Testis (tissue), 2 donors: ENCODE measurements at regions not wholly inside any gene's neighbourhood (a gene's known extent, or its start where the extent isn't known, plus 50 kb on each side); places are given as distances from the start of the nearest gene placed in this dataset.
"Not testable (repeated sequence)": the region's sequence is repeated elsewhere in the genome, so short reads cannot be mapped to it uniquely, and the experiment has no call there.

Experiments
- DNase-seq: peaks from one replicate; pipeline ENCODE4 v3.0.0-alpha.2; 2019
- H3K27ac ChIP-seq, 2 donors: fragments of 200-600 bp; sonication (generic); one replicate each; pipeline ENCODE4 v1.5.1; 2019
- H3K27me3 ChIP-seq: fragments of 200-600 bp; sonication (generic); one replicate; pipeline ENCODE4 v1.5.1; 2019
- H3K36me3 ChIP-seq: fragments of 200-600 bp; sonication (generic); one replicate; pipeline ENCODE4 v1.5.1; 2017; ENCODE audit warnings: low read depth; ENCODE audit errors: missing control alignments
- H3K4me1 ChIP-seq: fragments of 200-600 bp; sonication (generic); one replicate; pipeline ENCODE4 v1.5.1; 2019
- H3K4me3 ChIP-seq, 2 donors: fragments of 200-600 bp; sonication (generic); one replicate each; pipeline ENCODE4 v1.5.1; 2017 to 2019
- H3K9me3 ChIP-seq: fragments of 200-600 bp; sonication (generic); one replicate; pipeline ENCODE4 v1.5.1; 2017
- CTCF ChIP-seq, 3 experiments: fragments of 450-650 bp in 2 of 3; fragments of 200-600 bp in 1 of 3; sonication (generic) in 1 of 3; IDR thresholded peaks; one replicate each; pipeline ENCODE4 v1.5.1; 2016 to 2019; ENCODE audit warnings: antibody characterized with exemption in 3 of 3, mild to moderate bottlenecking in 2 of 3, moderate library complexity in 1 of 3
- POLR2A ChIP-seq: fragments of 450-650 bp; IDR thresholded peaks from one replicate; pipeline ENCODE4 v1.6.1; 2017; ENCODE audit warnings: antibody characterized with exemption, mild to moderate bottlenecking, moderate library complexity
- WGBS, 2 donors: methylation state at CpG; one replicate each; pipeline ENCODE4 v1.1.5; 2018; 5-methylcytosine and 5-hydroxymethylcytosine counted together
- intact Hi-C: fragments of 100-400 bp; cut with DNase I; formaldehyde crosslinking; loops from one replicate; pipeline ENCODE4 v1.15.1; 2023; ENCODE audit warnings: low total_unique reads

GRCh38 chr3:5053021-5053831, 68.9 kb upstream of the ARL8B start:
- Histone ChIP-seq H3K4me3 (no peak overlapping the region), H3K9me3 (no peaks in the 10 kb centered on the region), H3K36me3 (no peaks in the 10 kb centered on the region), H3K27me3 (no peaks in the 10 kb centered on the region), H3K4me1 (no peaks in the 10 kb centered on the region), H3K27ac (no peak overlapping the region)
- TF ChIP-seq POLR2A (no peak), CTCF (IDR thresholded peaks at IDR 0.05) (no peak)
- intact Hi-C loops, result no loop called here
- no peak for DNase-seq
- 81% methylated on average over 7 of the region's 7 CpGs for WGBS, 2 donors

- TF ChIP-seq CTCF (IDR thresholded peaks at IDR 0.05) (no peak), POLR2A (no peak)
- Histone ChIP-seq H3K9me3 (no peaks in the 10 kb centered on the region), H3K4me1 (no peaks in the 10 kb centered on the region), H3K27ac (no peak overlapping the region), H3K4me3 (no peak overlapping the region), H3K36me3 (no peaks in the 10 kb centered on the region), H3K27me3 (no peaks in the 10 kb centered on the region)
- no peak for DNase-seq
- WGBS, 2 donors, result 65 to 75% methylated on average over 4 of the region's 4 CpGs
- intact Hi-C loops, result no loop called here
These were observed 68.0 kb upstream of the ARL8B start for GRCh38 chr3:5054098-5054497.

- H3K36me3 ChIP-seq, DNase-seq, H3K27ac ChIP-seq, H3K27me3 ChIP-seq, H3K4me1 ChIP-seq, H3K4me3 ChIP-seq, intact Hi-C loops, H3K9me3 ChIP-seq: not testable (repeated sequence)
- WGBS, 2 donors, result 67 to 69% methylated on average over 6 of the region's 6 CpGs
These were observed 67.5 kb upstream of the ARL8B start for GRCh38 chr3:5054579-5054978.

- Histone ChIP-seq H3K9me3 (no peaks in the 10 kb centered on the region), H3K4me1 (no peaks in the 10 kb centered on the region), H3K27ac (no peak overlapping the region), H3K4me3 (no peak overlapping the region), H3K27me3 (no peaks in the 10 kb centered on the region), H3K36me3 (no peaks in the 10 kb centered on the region)
- WGBS, 2 donors, result 80 to 82% methylated on average over 6 of the region's 6 CpGs
- TF ChIP-seq CTCF (IDR thresholded peaks at IDR 0.05) (no peak), POLR2A (no peak)
- intact Hi-C loops, result loop anchor here (5.0 kb wide), 1 partner anchor 343 kb away; no protein-coding TSS in a partner anchor
- DNase-seq, result no peak
These were observed 66.6 kb upstream of the ARL8B start for GRCh38 chr3:5055357-5056110.

DNA sequence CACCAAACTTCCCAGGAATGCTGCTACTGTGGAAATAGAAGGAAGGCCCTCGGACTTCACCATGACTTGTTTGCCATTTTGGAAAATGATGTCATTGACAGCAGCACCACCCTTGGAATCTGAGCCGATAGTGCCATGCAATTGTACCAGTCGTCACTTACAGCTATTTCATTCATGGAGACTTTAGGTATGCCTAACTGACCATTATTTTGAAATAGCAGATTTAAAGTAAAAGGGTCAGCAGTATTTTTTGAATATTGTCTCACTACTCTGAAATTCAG, 66.0 kb upstream of the ARL8B start:
- H3K4me3 ChIP-seq, result no peak overlapping the region
- no peaks in the 10 kb centered on the region for H3K27me3 ChIP-seq
- 75 to 89% methylated on average over 3 of the region's 3 CpGs for WGBS, 2 donors
- intact Hi-C loops, result loop anchor here (5.0 kb wide), 1 partner anchor 344 kb away; no protein-coding TSS in a partner anchor
- H3K36me3 ChIP-seq, result no peaks in the 10 kb centered on the region
- no peak for DNase-seq
- H3K27ac ChIP-seq, result no peak overlapping the region
- no peaks in the 10 kb centered on the region for H3K9me3 ChIP-seq
- no peaks in the 10 kb centered on the region for H3K4me1 ChIP-seq
- no peak for TF ChIP-seq CTCF (IDR thresholded peaks at IDR 0.05)
- no peak for TF ChIP-seq POLR2A
